OCI-LY3 (cell line): ENCODE measurements at regions not wholly inside any gene's neighbourhood (a gene's known extent, or its start where the extent isn't known, plus 50 kb on each side); places are given as distances from the start of the nearest gene placed in this dataset.

Source experiments
- H2AFZ ChIP-seq: fragments of 200-600, 300-600 bp; shearing (Covaris generic); 2 replicates; pipeline ENCODE4 v1.6.0; 2014; ENCODE audit warnings: antibody characterized with exemption, low read depth, low read length
- H3K27ac ChIP-seq: fragments of 200-600, 300-600 bp; sonication (generic); 2 replicates; pipeline ENCODE4 v1.5.1; 2014; ENCODE audit warnings: mild to moderate bottlenecking, low read length, moderate library complexity, mixed read lengths
- H3K27me3 ChIP-seq: fragments of 200-600, 300-600 bp; sonication (generic); 2 replicates; pipeline ENCODE4 v1.6.1; 2014; ENCODE audit warnings: low read depth, low read length, mixed read lengths
- H3K36me3 ChIP-seq: fragments of 200-600, 300-600 bp; sonication (generic); replicated peaks from 2 replicates; pipeline ENCODE3; 2014; ENCODE audit warnings: low read depth, low read length, mixed read lengths
- H3K4me1 ChIP-seq: fragments of 300-600, 200-600 bp; sonication (generic); 2 replicates; pipeline ENCODE4 v1.6.1; 2014; ENCODE audit warnings: low read length, mixed read lengths
- H3K4me2 ChIP-seq: fragments of 200-600, 300-600 bp; sonication (generic); 2 replicates; pipeline ENCODE4 v1.6.1; 2014; ENCODE audit warnings: low read length, mixed read lengths
- H3K4me3 ChIP-seq: fragments of 300-600, 200-600 bp; sonication (generic); 2 replicates; pipeline ENCODE4 v1.5.1; 2014; ENCODE audit warnings: antibody characterized with exemption, mild to moderate bottlenecking, low read length, moderate library complexity
- H3K79me2 ChIP-seq: fragments of 300-600, 200-600 bp; shearing (Covaris generic); 2 replicates; pipeline ENCODE4 v1.6.1; 2014; ENCODE audit warnings: mild to moderate bottlenecking, low read length, mixed read lengths
- H3K9ac ChIP-seq: fragments of 300-600, 200-600 bp; shearing (Covaris generic); 2 replicates; pipeline ENCODE4 v1.6.0; 2014; ENCODE audit warnings: mild to moderate bottlenecking, low read length, moderate library complexity
- H3K9me3 ChIP-seq: fragments of 200-600, 300-600 bp; shearing (Covaris generic); 2 replicates; pipeline ENCODE4 v1.6.1; 2014; ENCODE audit warnings: low read length, mixed read lengths; ENCODE audit not compliant: insufficient read depth
- H4K20me1 ChIP-seq: fragments of 200-600, 300-600 bp; sonication (generic); 2 replicates; pipeline ENCODE4 v1.6.1; 2016; ENCODE audit warnings: low read length, mixed read lengths; ENCODE audit not compliant: insufficient read depth
- EZH2phosphoT487 ChIP-seq: fragments of 200-600 bp; shearing (Covaris generic); IDR thresholded peaks from 2 replicates; pipeline ENCODE4 v1.6.1; 2018; ENCODE audit warnings: antibody characterized with exemption, mixed run types, low read depth
- TF ChIP-seq, protein P1 (sequence below): fragments of 200-600, 300-600 bp; sonication (generic); IDR thresholded peaks from 2 replicates; pipeline ENCODE4 v1.5.1; 2014; ENCODE audit warnings: antibody characterized with exemption, low read length, low read depth

DNA sequence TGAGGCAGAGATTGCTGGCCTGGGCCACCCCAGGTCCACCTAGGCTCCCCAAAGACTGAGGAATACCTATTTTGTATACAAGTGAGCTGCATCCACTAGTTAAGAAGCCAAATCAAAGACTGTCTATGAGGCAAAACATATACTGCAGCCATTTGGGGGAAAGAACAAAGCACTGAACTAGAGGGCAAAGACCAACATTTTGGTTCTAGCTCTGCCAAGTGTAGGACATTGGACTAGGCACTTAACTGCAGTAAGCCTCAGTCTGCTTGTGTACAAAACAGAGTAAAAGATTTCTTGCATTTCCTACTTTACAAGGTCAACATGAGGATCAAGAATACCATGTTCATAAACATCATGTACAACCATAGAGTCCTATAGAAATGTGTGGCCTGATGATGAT lies 94.8 kb upstream of the CYP1B1 start:
- TF ChIP-seq EZH2phosphoT487 = no peak
- TF ChIP-seq, protein P1, sequence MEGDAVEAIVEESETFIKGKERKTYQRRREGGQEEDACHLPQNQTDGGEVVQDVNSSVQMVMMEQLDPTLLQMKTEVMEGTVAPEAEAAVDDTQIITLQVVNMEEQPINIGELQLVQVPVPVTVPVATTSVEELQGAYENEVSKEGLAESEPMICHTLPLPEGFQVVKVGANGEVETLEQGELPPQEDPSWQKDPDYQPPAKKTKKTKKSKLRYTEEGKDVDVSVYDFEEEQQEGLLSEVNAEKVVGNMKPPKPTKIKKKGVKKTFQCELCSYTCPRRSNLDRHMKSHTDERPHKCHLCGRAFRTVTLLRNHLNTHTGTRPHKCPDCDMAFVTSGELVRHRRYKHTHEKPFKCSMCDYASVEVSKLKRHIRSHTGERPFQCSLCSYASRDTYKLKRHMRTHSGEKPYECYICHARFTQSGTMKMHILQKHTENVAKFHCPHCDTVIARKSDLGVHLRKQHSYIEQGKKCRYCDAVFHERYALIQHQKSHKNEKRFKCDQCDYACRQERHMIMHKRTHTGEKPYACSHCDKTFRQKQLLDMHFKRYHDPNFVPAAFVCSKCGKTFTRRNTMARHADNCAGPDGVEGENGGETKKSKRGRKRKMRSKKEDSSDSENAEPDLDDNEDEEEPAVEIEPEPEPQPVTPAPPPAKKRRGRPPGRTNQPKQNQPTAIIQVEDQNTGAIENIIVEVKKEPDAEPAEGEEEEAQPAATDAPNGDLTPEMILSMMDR = no peak
- Histone ChIP-seq H3K27me3 (peaks cover 12% of the 10 kb centered on the region; the same call in 1 of the 2 replicates), H3K4me2 (no peak overlapping the region), H3K9ac (no peak overlapping the region), H3K9me3 (no peaks in the 10 kb centered on the region), H3K27ac (no peak overlapping the region), H2AFZ (no peak overlapping the region), H3K4me3 (no peak overlapping the region), H3K36me3 (no peaks in the 10 kb centered on the region), H4K20me1 (no peaks in the 10 kb centered on the region), H3K79me2 (no peaks in the 10 kb centered on the region), H3K4me1 (peaks cover 6% of the 10 kb centered on the region)

DNA sequence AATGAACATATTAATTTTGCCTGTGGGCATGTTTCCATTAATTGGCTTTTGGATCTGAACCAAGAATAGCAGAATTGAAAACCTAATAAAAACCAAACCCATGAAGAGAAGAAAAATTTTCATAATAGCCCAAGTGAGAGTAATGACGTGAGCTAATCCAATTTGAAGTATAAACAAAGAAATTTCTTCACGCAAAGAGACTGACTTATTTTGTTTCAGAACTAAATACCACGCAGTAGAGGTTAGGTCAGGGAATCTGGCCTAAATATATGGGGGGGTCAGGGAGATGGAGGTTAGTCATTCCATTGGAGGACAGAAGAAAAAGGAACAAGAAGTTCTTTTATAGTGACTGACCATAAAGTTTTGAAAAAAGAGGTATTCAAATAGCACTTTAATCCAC lies 94.1 kb upstream of the CYP1B1 start:
- Histone ChIP-seq H3K27me3 (peaks cover 14% of the 10 kb centered on the region; the same call in 1 of the 2 replicates), H3K9me3 (no peaks in the 10 kb centered on the region), H3K4me2 (no peak overlapping the region), H4K20me1 (no peaks in the 10 kb centered on the region), H3K27ac (no peak overlapping the region), H2AFZ (no peak overlapping the region), H3K79me2 (no peaks in the 10 kb centered on the region), H3K9ac (no peak overlapping the region), H3K4me1 (peaks cover 10% of the 10 kb centered on the region), H3K4me3 (no peak overlapping the region), H3K36me3 (no peaks in the 10 kb centered on the region)
- no peak for TF ChIP-seq EZH2phosphoT487
- TF ChIP-seq, protein P1 = no peak

DNA sequence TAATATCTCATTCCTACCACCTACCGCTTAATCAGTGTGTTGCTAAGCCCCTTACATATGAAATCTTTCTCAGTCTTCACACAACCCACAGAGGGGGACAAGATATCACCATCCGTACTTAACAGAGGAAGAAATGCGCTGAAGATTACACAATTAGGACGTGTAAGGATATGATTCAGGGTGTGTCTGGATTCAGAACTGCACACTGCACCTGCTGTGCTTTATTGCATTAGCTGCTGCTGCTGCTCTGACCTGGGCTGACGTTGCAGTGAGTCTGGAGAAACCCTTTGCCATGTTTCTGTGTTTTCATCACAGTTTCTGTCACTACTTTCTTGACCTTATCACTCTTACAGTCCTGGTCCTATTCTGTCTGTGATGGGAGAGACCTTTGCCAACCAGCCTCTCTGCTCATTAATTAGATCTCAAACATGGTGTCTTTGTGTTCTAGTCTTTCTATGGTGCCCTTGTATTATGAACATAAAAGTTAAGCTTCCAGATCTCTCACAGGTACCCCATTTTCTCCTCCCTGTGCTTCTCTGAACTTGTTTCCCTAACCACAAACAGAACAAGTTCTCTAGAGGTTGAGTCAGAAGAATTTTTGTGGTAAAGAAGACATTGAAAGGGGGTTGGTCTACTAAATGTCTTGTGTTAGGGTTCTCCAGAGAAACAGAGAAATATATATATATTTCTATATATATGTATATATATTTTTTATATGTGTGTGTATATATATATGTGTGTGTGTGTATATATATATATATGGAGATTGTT lies 92.9 kb upstream of the CYP1B1 start:
- Histone ChIP-seq H3K4me1 (peaks cover 16% of the 10 kb centered on the region), H3K36me3 (no peaks in the 10 kb centered on the region), H3K27ac (no peak overlapping the region), H3K9ac (no peak overlapping the region), H3K27me3 (peaks cover 14% of the 10 kb centered on the region; the same call in 1 of the 2 replicates), H2AFZ (no peak overlapping the region), H3K9me3 (no peaks in the 10 kb centered on the region), H3K79me2 (no peaks in the 10 kb centered on the region), H4K20me1 (no peaks in the 10 kb centered on the region), H3K4me2 (no peak overlapping the region), H3K4me3 (no peak overlapping the region)
- no peak for TF ChIP-seq EZH2phosphoT487
- TF ChIP-seq, protein P1 = no peak

DNA sequence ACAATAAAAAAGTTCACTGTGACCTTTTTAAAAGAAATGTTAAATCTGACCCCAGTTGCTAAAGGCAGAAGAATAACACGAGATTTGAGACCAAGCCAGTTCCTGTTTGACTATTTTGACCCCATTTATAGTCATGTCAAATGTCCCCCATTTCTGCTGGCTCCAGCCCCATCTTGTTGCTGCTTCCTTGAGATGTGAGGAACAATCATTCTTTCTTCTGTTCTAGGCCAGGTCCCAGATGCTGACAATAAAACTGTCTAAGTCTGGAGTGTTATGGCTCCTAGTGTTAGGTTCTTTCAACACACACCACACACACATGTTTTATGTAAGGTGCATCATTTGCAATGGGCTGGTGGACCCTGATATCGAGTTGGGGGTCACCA lies 92.0 kb upstream of the CYP1B1 start:
- H2AFZ ChIP-seq = no peak overlapping the region
- H4K20me1 ChIP-seq = no peaks in the 10 kb centered on the region
- H3K27me3 ChIP-seq = peaks cover 16% of the 10 kb centered on the region
- no peak overlapping the region for H3K4me2 ChIP-seq
- no peak for TF ChIP-seq EZH2phosphoT487
- TF ChIP-seq, protein P1 = no peak
- no peak overlapping the region for H3K27ac ChIP-seq
- peaks cover 16% of the 10 kb centered on the region for H3K4me1 ChIP-seq
- no peaks in the 10 kb centered on the region for H3K9me3 ChIP-seq
- no peak overlapping the region for H3K9ac ChIP-seq
- H3K79me2 ChIP-seq = no peaks in the 10 kb centered on the region
- H3K36me3 ChIP-seq = no peaks in the 10 kb centered on the region
- no peak overlapping the region for H3K4me3 ChIP-seq
